ENCODE measurements at regions not wholly inside any gene's neighbourhood (a gene's known extent, or its start where the extent isn't known, plus 50 kb on each side); places are given as distances from the start of the nearest gene placed in this dataset.

- H3K27me3 ChIP-seq (ENCODE audit: insufficient read depth, low read length), result no peaks in the 10 kb centered on the region
These were observed 508.7 kb upstream of the TENM4 start for GRCh38 chr11:79949574-79949973.

DNA sequence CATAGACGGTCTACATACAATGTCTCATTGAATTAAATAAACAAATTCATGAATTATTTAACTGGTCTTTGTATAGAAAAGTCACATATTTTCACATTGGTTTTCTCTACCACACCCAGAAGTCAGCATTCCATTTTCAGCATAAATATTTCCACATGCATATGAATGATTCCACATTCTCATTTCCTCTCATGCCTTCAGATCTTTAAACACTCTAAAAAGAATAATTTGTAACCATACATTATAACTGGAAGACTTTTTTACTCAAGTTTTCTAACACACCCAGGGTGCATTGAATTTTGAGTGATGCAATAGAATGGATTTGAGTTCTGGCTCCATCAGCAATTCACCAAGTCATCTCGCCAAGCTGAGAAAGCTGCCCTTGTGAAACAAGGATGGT is 501.8 kb upstream of the TENM4 start:
- Histone ChIP-seq H2AFZ (ENCODE audit: insufficient read depth, low read length, poor library complexity) (no peak overlapping the region), H4K91ac (ENCODE audit: low read depth, low read length) (no peak overlapping the region), H3K4me2 (ENCODE audit: low read length) (no peak overlapping the region), H3K14ac (ENCODE audit: low read length) (no peak overlapping the region), H4K8ac (ENCODE audit: low read depth, low read length) (no peak overlapping the region), H3K27me3 (ENCODE audit: insufficient read depth, low read length) (no peaks in the 10 kb centered on the region), H3K4me1 (ENCODE audit: control insufficient read depth in 1 of 2, insufficient read depth in 2 of 2, low read length in 2 of 2) (peaks cover 0 to 2% of the 10 kb centered on the region in 2 experiments), H2BK12ac (ENCODE audit: low read length) (no peak overlapping the region), H3K4ac (ENCODE audit: low read depth, low read length) (no peak overlapping the region), H2BK120ac (ENCODE audit: insufficient read depth, low read length, poor library complexity) (no peak overlapping the region), H3K4me3 (ENCODE audit: low read depth, low read length) (no peak overlapping the region), H2AK5ac (ENCODE audit: low read length) (no peak overlapping the region), H4K12ac (ENCODE audit: low read depth, low read length) (no peak overlapping the region), H3K36me3 (ENCODE audit: control insufficient read depth in 1 of 2, insufficient read depth in 2 of 2, low read length in 2 of 2) (no peaks in the 10 kb centered on the region), H3K79me2 (ENCODE audit: control insufficient read depth, insufficient read depth, low read length, poor library complexity) (no peaks in the 10 kb centered on the region), H3K18ac (ENCODE audit: low read length) (no peak overlapping the region), H3K27ac (ENCODE audit: low read depth, low read length) (no peak overlapping the region), H3K9me3 (ENCODE audit: insufficient read depth, low read depth, low read length) (no peaks in the 10 kb centered on the region), H3K23ac (ENCODE audit: low read length) (no peak overlapping the region), H2BK5ac (ENCODE audit: low read depth, low read length, poor library complexity) (no peak overlapping the region), H3K79me1 (ENCODE audit: low read length) (no peaks in the 10 kb centered on the region), H3K9ac (ENCODE audit: low read length) (no peak overlapping the region)
- DNase-seq, result no peak
- no CpG with 5 or more reads among the region's 2 CpGs for WGBS (ENCODE audit: extremely low coverage, insufficient coverage, insufficient read length)

More at GRCh38 chr11:79949574-79949973, 508.7 kb upstream of the TENM4 start:
- Histone ChIP-seq H3K4me3 (ENCODE audit: low read depth, low read length) (no peak overlapping the region), H3K23ac (ENCODE audit: low read length) (no peak overlapping the region), H2BK120ac (ENCODE audit: insufficient read depth, low read length, poor library complexity) (no peak overlapping the region), H2AFZ (ENCODE audit: insufficient read depth, low read length, poor library complexity) (no peak overlapping the region), H3K18ac (ENCODE audit: low read length) (no peak overlapping the region), H4K8ac (ENCODE audit: low read depth, low read length) (no peak overlapping the region), H3K14ac (ENCODE audit: low read length) (no peak overlapping the region), H3K9ac (ENCODE audit: low read length) (no peak overlapping the region), H3K79me1 (ENCODE audit: low read length) (no peaks in the 10 kb centered on the region), H3K4me2 (ENCODE audit: low read length) (no peak overlapping the region), H3K4ac (ENCODE audit: low read depth, low read length) (no peak overlapping the region), H2BK12ac (ENCODE audit: low read length) (no peak overlapping the region), H3K27ac (ENCODE audit: low read depth, low read length) (no peak overlapping the region), H3K4me1 (ENCODE audit: control insufficient read depth in 1 of 2, insufficient read depth in 2 of 2, low read length in 2 of 2) (no peaks in the 10 kb centered on the region), H3K9me3 (ENCODE audit: insufficient read depth, low read depth, low read length) (no peaks in the 10 kb centered on the region), H4K91ac (ENCODE audit: low read depth, low read length) (no peak overlapping the region), H2BK5ac (ENCODE audit: low read depth, low read length, poor library complexity) (no peak overlapping the region), H3K36me3 (ENCODE audit: control insufficient read depth in 1 of 2, insufficient read depth in 2 of 2, low read length in 2 of 2) (no peaks in the 10 kb centered on the region), H4K12ac (ENCODE audit: low read depth, low read length) (no peak overlapping the region), H3K79me2 (ENCODE audit: control insufficient read depth, insufficient read depth, low read length, poor library complexity) (no peaks in the 10 kb centered on the region), H2AK5ac (ENCODE audit: low read length) (no peak overlapping the region)
- no peak for DNase-seq
- WGBS (ENCODE audit: extremely low coverage, insufficient coverage, insufficient read length), result no CpG with 5 or more reads among the region's 2 CpGs

GRCh38 chr11:79942090-79942489 is 501.3 kb upstream of the TENM4 start:
- DNase-seq, result no peak
- WGBS (ENCODE audit: extremely low coverage, insufficient coverage, insufficient read length), result no CpG with 5 or more reads among the region's 2 CpGs
- no peak overlapping the region for H2BK5ac ChIP-seq (ENCODE audit: low read depth, low read length, poor library complexity)
- H3K9ac ChIP-seq (ENCODE audit: low read length), result no peak overlapping the region
- H3K4me3 ChIP-seq (ENCODE audit: low read depth, low read length), result no peak overlapping the region
- no peak overlapping the region for H4K12ac ChIP-seq (ENCODE audit: low read depth, low read length)
- no peaks in the 10 kb centered on the region for H3K27me3 ChIP-seq (ENCODE audit: insufficient read depth, low read length)
- no peak overlapping the region for H4K8ac ChIP-seq (ENCODE audit: low read depth, low read length)
- no peak overlapping the region for H2BK12ac ChIP-seq (ENCODE audit: low read length)
- no peak overlapping the region for H3K18ac ChIP-seq (ENCODE audit: low read length)
- no peak overlapping the region for H2BK120ac ChIP-seq (ENCODE audit: insufficient read depth, low read length, poor library complexity)
- H3K9me3 ChIP-seq (ENCODE audit: insufficient read depth, low read depth, low read length), result no peaks in the 10 kb centered on the region
- no peak overlapping the region for H3K4ac ChIP-seq (ENCODE audit: low read depth, low read length)
- no peak overlapping the region for H3K27ac ChIP-seq (ENCODE audit: low read depth, low read length)
- no peaks in the 10 kb centered on the region for H3K36me3 ChIP-seq (ENCODE audit: control insufficient read depth in 1 of 2, insufficient read depth in 2 of 2, low read length in 2 of 2)
- H3K4me1 ChIP-seq (ENCODE audit: control insufficient read depth in 1 of 2, insufficient read depth in 2 of 2, low read length in 2 of 2), result peaks cover 0 to 2% of the 10 kb centered on the region in 2 experiments
- no peaks in the 10 kb centered on the region for H3K79me1 ChIP-seq (ENCODE audit: low read length)
- H2AK5ac ChIP-seq (ENCODE audit: low read length), result no peak overlapping the region
- no peak overlapping the region for H3K23ac ChIP-seq (ENCODE audit: low read length)
- H3K4me2 ChIP-seq (ENCODE audit: low read length), result no peak overlapping the region
- H3K79me2 ChIP-seq (ENCODE audit: control insufficient read depth, insufficient read depth, low read length, poor library complexity), result no peaks in the 10 kb centered on the region
- H4K91ac ChIP-seq (ENCODE audit: low read depth, low read length), result no peak overlapping the region
- H3K14ac ChIP-seq (ENCODE audit: low read length), result no peak overlapping the region
- no peak overlapping the region for H2AFZ ChIP-seq (ENCODE audit: insufficient read depth, low read length, poor library complexity)

DNA sequence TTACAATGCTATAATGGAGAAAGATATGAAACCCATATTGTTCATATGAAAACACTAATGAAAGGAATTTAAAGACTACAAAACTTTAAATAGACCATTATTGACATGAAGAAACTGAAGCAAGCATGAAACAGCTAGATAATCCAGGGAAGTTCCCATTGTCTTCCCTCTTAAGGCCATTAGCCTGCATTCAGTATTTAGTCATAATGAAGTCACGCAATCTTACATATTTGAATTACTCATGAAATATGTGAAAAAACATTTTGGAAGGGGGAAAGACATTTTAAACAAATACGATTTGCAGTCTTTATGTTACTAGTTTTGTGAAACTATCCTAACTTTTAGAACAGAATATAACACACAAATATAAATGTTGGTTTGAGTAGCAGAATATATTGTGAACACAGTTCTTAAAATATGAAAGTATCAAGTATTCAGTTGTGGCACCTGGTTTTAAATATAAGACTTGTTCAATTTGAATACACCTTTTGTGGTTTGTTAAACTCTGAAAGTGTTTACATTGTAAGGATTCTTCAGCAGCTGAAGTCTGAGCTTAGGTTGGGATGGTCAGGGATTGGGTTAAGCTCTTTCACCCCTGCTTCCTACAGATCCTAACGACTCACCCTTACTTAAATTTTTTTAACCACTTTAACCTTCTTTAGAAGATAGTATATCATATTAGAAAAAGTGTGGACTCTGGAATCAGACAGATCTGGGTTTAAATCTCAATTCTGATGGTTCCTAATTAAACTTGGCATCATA is 500.3 kb upstream of the TENM4 start:
- Histone ChIP-seq H3K23ac (ENCODE audit: low read length) (no peak overlapping the region), H3K27ac (ENCODE audit: low read depth, low read length) (no peak overlapping the region), H2AK5ac (ENCODE audit: low read length) (no peak overlapping the region), H2BK120ac (ENCODE audit: insufficient read depth, low read length, poor library complexity) (no peak overlapping the region), H3K4me2 (ENCODE audit: low read length) (no peak overlapping the region), H3K79me2 (ENCODE audit: control insufficient read depth, insufficient read depth, low read length, poor library complexity) (no peaks in the 10 kb centered on the region), H2BK5ac (ENCODE audit: low read depth, low read length, poor library complexity) (no peak overlapping the region), H4K12ac (ENCODE audit: low read depth, low read length) (no peak overlapping the region), H3K27me3 (ENCODE audit: insufficient read depth, low read length) (no peaks in the 10 kb centered on the region), H3K9me3 (ENCODE audit: insufficient read depth, low read depth, low read length) (no peaks in the 10 kb centered on the region), H3K4me3 (ENCODE audit: low read depth, low read length) (no peak overlapping the region), H2AFZ (ENCODE audit: insufficient read depth, low read length, poor library complexity) (no peak overlapping the region), H2BK12ac (ENCODE audit: low read length) (no peak overlapping the region), H3K18ac (ENCODE audit: low read length) (no peak overlapping the region), H3K4me1 (ENCODE audit: control insufficient read depth in 1 of 2, insufficient read depth in 2 of 2, low read length in 2 of 2) (peaks cover 0 to 2% of the 10 kb centered on the region in 2 experiments), H3K14ac (ENCODE audit: low read length) (no peak overlapping the region), H3K79me1 (ENCODE audit: low read length) (no peaks in the 10 kb centered on the region), H3K4ac (ENCODE audit: low read depth, low read length) (no peak overlapping the region), H3K9ac (ENCODE audit: low read length) (no peak overlapping the region), H4K91ac (ENCODE audit: low read depth, low read length) (no peak overlapping the region), H3K36me3 (ENCODE audit: control insufficient read depth in 1 of 2, insufficient read depth in 2 of 2, low read length in 2 of 2) (no peaks in the 10 kb centered on the region), H4K8ac (ENCODE audit: low read depth, low read length) (no peak overlapping the region)
- DNase-seq, result peak in 1 of 2 donors; percentile 33
- WGBS (ENCODE audit: extremely low coverage, insufficient coverage, insufficient read length), result 100% methylated on average over 1 of the region's 3 CpGs

All from trophoblast cell (in vitro differentiated cells and primary cell).